Esophagus muscularis mucosa (tissue), 4 donors: ENCODE measurements at regions not wholly inside any gene's neighbourhood (a gene's known extent, or its start where the extent isn't known, plus 50 kb on each side); places are given as distances from the start of the nearest gene placed in this dataset.

Experiments used
- CTCF ChIP-seq, 3 experiments: fragments of 200-600 bp in 2 of 3; fragments of 450-650 bp in 1 of 3; sonication (generic) in 2 of 3; IDR thresholded peaks; one replicate each; pipeline ENCODE4 v1.5.1; 2017 to 2019; ENCODE audit warnings: antibody characterized with exemption in 3 of 3, mild to moderate bottlenecking in 2 of 3, moderate library complexity in 1 of 3
- EP300 ChIP-seq: sonication (generic); formaldehyde crosslinking; IDR thresholded peaks from one replicate; pipeline ENCODE4 v1.6.1; 2017; ENCODE audit warnings: antibody characterized with exemption
- POLR2AphosphoS5 ChIP-seq, 2 donors: sonication (generic); formaldehyde crosslinking; IDR thresholded peaks; one replicate each; pipeline ENCODE4 v1.6.1; 2017; ENCODE audit warnings: antibody characterized with exemption in 2 of 2

- TF ChIP-seq POLR2AphosphoS5 (IDR thresholded peaks at IDR 0.05) (no peak), CTCF (IDR thresholded peaks at IDR 0.05) (no peak), EP300 (no peak)
Measured at GRCh38 chr4:124810827-124811226, 98.3 kb upstream of the ANKRD50 start.
